Nephron progenitor cell (in vitro differentiated cells): ENCODE measurements at regions not wholly inside any gene's neighbourhood (a gene's known extent, or its start where the extent isn't known, plus 50 kb on each side); places are given as distances from the start of the nearest gene placed in this dataset.

Experiments used
- DNase-seq: peaks from one replicate; pipeline ENCODE4 v3.0.0; 2021
- H3K27ac Mint-ChIP-seq: 2 replicates; pipeline ENCODE4 v1.8.0; 2021; ENCODE audit warnings: mild to moderate bottlenecking, moderate library complexity, mixed read lengths
- H3K27me3 Mint-ChIP-seq: 2 replicates; pipeline ENCODE4 v1.8.0; 2021; ENCODE audit warnings: mild to moderate bottlenecking, low read depth, mixed read lengths; ENCODE audit not compliant: poor library complexity
- H3K36me3 Mint-ChIP-seq: 2 replicates; pipeline ENCODE4 v1.8.0; 2021; ENCODE audit warnings: low read depth, mixed read lengths
- H3K4me1 Mint-ChIP-seq: 2 replicates; pipeline ENCODE4 v1.8.0; 2021; ENCODE audit warnings: mixed read lengths
- H3K4me3 Mint-ChIP-seq: 2 replicates; pipeline ENCODE4 v1.8.0; 2021; ENCODE audit warnings: mild to moderate bottlenecking, moderate library complexity, mixed read lengths
- H3K9me3 Mint-ChIP-seq: 2 replicates; pipeline ENCODE4 v1.8.0; 2021; ENCODE audit warnings: mild to moderate bottlenecking, moderate library complexity, mixed read lengths
- TF ChIP-seq, protein P1 (sequence below): fragments of 200-600 bp; sonication (generic); IDR thresholded peaks from 2 replicates; pipeline ENCODE4 v1.5.0; 2021; ENCODE audit warnings: antibody characterized with exemption

DNA sequence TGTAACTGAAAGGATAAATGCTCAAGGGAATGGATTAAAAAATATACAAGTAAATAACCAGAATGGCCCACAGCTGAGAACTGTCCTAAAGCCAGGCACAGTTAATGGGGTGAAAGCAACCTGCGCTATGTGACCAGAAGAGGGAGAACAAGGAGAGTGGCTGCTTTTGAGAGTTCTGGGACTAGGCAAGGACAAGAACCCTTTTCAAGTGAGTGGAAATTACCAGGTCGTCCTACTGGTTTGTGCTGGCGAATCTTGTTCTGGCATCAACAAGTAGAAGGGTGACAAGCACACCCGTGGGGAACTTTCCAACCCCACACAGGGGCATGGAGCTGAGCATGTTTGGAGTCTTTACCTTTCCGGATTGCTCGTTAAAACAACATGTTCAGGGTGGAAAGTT lies 82.8 kb downstream of the TMEM17 start:
- no peak for DNase-seq
- peaks cover 37% of the 10 kb centered on the region for H3K9me3 Mint-ChIP-seq
- H3K27ac Mint-ChIP-seq = no peak overlapping the region

DNA sequence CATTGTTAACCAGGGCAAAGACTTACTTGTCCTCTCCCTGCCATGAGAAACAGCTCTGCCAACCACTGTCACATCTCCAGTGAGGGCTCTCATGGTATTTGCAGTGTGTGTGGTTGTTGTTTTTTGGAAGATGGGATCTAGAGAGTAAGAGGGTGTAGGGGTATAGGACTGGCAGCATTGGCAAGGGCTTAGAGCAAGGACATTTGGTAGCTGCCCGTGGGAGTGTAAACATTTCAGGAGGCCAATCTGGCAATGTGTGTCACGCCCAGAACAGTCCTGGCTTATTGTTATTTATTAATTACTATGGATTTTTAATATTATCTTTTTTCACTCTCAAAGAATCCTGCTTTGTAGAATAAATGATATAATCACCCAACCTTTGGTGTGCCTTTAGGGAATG lies 90.5 kb downstream of the TMEM17 start:
- Mint-ChIP-seq H3K36me3 (no peaks in the 10 kb centered on the region), H3K27me3 (no peaks in the 10 kb centered on the region), H3K4me1 (peaks cover 19% of the 10 kb centered on the region), H3K4me3 (no peak overlapping the region), H3K27ac (no peak overlapping the region), H3K9me3 (peaks cover 28% of the 10 kb centered on the region)
- TF ChIP-seq, protein P1, sequence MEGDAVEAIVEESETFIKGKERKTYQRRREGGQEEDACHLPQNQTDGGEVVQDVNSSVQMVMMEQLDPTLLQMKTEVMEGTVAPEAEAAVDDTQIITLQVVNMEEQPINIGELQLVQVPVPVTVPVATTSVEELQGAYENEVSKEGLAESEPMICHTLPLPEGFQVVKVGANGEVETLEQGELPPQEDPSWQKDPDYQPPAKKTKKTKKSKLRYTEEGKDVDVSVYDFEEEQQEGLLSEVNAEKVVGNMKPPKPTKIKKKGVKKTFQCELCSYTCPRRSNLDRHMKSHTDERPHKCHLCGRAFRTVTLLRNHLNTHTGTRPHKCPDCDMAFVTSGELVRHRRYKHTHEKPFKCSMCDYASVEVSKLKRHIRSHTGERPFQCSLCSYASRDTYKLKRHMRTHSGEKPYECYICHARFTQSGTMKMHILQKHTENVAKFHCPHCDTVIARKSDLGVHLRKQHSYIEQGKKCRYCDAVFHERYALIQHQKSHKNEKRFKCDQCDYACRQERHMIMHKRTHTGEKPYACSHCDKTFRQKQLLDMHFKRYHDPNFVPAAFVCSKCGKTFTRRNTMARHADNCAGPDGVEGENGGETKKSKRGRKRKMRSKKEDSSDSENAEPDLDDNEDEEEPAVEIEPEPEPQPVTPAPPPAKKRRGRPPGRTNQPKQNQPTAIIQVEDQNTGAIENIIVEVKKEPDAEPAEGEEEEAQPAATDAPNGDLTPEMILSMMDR = no peak
- no peak for DNase-seq

More for the DNA sequence above, 82.8 kb downstream of the TMEM17 start:
- TF ChIP-seq, protein P1 = no peak
- Mint-ChIP-seq H3K36me3 (no peaks in the 10 kb centered on the region), H3K27me3 (peaks cover 3% of the 10 kb centered on the region), H3K4me3 (no peak overlapping the region), H3K4me1 (peaks cover 8% of the 10 kb centered on the region)

DNA sequence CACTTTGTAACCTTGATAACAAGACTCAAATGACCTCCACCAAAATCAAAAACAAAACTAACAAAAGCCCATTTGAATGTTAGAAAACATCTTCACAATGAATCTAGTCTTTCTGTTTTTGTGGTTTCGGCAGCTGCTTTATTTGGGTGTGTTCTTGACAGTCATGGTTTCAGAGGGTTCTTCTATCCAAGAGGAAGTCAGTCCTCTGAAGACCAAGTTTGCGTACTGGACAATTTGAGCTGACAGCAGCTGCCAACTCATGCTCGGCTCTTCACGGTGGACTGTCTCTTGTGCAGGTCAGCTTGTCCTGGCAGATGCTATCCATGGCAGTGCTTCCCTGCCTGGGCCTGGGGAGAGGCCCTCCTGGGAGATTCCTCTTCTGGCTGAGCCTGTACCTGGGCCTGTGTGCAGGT lies 91.0 kb downstream of the TMEM17 start:
- Mint-ChIP-seq H3K27me3 (no peaks in the 10 kb centered on the region), H3K4me1 (peaks cover 22% of the 10 kb centered on the region)
- DNase-seq = no peak

DNA sequence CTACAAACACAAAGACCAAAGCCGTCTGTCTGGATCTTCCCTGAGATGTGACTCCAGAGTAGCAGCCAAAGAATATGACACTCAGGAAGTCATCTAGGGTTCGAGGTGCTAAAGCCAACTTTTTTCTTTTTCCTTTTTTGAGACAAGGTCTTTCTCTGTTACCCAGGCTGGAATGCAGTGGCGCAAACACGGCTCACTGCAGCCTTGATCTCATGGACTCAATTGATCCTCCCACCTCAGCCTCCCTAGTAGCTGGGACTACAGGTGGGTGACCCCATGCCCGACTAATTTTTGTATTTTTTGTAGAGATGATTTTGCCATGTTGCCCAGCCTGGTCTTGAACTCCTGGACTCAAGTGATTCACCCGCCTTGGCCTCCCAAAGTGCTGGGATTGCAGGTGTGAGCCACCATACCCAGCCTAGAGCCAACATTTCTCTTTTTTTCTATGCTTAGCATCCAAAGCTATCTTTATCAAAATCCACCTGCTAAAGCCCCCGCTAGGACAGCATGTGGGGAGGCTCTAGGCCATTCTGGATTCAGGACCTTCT lies 92.8 kb downstream of the TMEM17 start:
- H3K36me3 Mint-ChIP-seq = no peaks in the 10 kb centered on the region
- TF ChIP-seq, protein P1 = no peak
- no peak for DNase-seq
- H3K27ac Mint-ChIP-seq = no peak overlapping the region
- H3K4me3 Mint-ChIP-seq = no peak overlapping the region
- peaks cover 5% of the 10 kb centered on the region for H3K9me3 Mint-ChIP-seq
- no peaks in the 10 kb centered on the region for H3K27me3 Mint-ChIP-seq
- peaks cover 39% of the 10 kb centered on the region for H3K4me1 Mint-ChIP-seq

More for the DNA sequence above, 91.0 kb downstream of the TMEM17 start:
- no peak overlapping the region for H3K4me3 Mint-ChIP-seq
- H3K36me3 Mint-ChIP-seq = no peaks in the 10 kb centered on the region
- peaks cover 24% of the 10 kb centered on the region for H3K9me3 Mint-ChIP-seq
- no peak overlapping the region for H3K27ac Mint-ChIP-seq
- TF ChIP-seq, protein P1 = no peak

DNA sequence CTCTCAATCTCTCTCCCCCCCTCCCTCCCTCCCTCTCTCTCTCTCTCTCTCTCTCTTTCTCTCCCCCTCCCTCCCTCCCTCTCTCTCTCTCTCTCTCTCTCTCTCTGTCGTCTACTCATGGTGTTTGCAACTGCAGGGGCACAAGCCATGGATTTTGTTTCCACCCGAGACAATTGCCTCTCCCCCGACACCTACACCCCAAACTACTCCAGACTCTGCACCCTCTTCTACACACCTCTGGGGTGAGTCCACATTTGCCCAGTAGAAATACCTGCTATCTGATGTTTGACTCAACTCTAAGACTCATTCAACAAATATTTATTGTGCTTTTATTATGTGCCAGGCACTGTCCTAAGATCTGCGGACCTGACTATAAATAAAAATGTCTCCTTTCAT lies 93.7 kb downstream of the TMEM17 start:
- no peaks in the 10 kb centered on the region for H3K27me3 Mint-ChIP-seq
- H3K4me3 Mint-ChIP-seq = no peak overlapping the region
- TF ChIP-seq, protein P1 = peak; percentile 10
- H3K36me3 Mint-ChIP-seq = no peaks in the 10 kb centered on the region
- no peak overlapping the region for H3K27ac Mint-ChIP-seq
- no peaks in the 10 kb centered on the region for H3K9me3 Mint-ChIP-seq
- H3K4me1 Mint-ChIP-seq = peaks cover 44% of the 10 kb centered on the region
- no peak for DNase-seq

DNA sequence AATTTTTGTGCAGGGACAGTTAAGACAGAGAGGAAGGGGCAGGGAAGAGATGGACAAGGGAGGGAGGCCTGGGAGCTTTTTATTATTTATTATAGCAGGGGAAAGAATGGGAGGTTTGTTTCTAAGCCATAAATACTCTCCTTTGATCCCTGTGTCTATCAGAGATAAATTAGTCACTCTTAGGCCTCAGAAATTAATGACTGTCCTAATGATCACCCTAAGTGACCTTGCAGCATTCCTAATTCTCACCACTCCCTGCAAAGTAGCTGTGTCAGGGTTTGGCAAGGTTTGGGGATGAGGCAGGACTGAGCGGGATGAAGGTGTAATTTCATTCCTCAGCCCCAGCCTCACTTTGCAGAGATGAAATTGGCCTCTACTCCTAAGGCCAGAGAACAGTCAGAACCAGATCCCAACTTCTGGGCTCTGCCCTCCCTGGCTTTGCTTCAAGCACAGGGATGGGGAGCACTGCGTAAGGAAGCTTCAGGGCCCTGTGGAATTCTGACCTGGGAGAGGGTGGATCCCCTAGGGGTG lies 95.0 kb downstream of the TMEM17 start:
- H3K36me3 Mint-ChIP-seq = no peaks in the 10 kb centered on the region
- H3K4me1 Mint-ChIP-seq = peaks cover 54% of the 10 kb centered on the region
- H3K27me3 Mint-ChIP-seq = peaks cover 5% of the 10 kb centered on the region
- peak overlapping the region; percentile 38 for H3K27ac Mint-ChIP-seq
- peak overlapping the region; percentile 31 for H3K4me3 Mint-ChIP-seq
- DNase-seq = no peak
- no peaks in the 10 kb centered on the region for H3K9me3 Mint-ChIP-seq
- TF ChIP-seq, protein P1 = no peak
